BE2C (cell line): ENCODE measurements at regions not wholly inside any gene's neighbourhood (a gene's known extent, or its start where the extent isn't known, plus 50 kb on each side); places are given as distances from the start of the nearest gene placed in this dataset.

Experiments used
- DNase-seq: peaks from one replicate; pipeline ENCODE4 v3.0.0-alpha.2; 2020
- H3K27me3 ChIP-seq: fragments of 250-450 bp; sonication (Bioruptor Pico); 2 replicates; pipeline ENCODE4 v1.5.1; 2020; ENCODE audit warnings: mild to moderate bottlenecking
- H3K36me3 ChIP-seq: fragments of 250-450 bp; sonication (Bioruptor Pico); 2 replicates; pipeline ENCODE4 v1.5.1; 2020; ENCODE audit warnings: mild to moderate bottlenecking
- H3K4me1 ChIP-seq: fragments of 250-450 bp; sonication (Bioruptor Pico); 2 replicates; pipeline ENCODE4 v1.5.1; 2020
- H3K4me3 ChIP-seq: 2 replicates; pipeline ENCODE4 v1.5.1; 2011; ENCODE audit warnings: low read depth, low read length
- H3K9me3 ChIP-seq: fragments of 250-450 bp; sonication (Bioruptor Pico); 2 replicates; pipeline ENCODE4 v1.5.1; 2020
- CTCF ChIP-seq: IDR thresholded peaks from 2 replicates; pipeline ENCODE4 v1.5.1; 2012; ENCODE audit warnings: mild to moderate bottlenecking, low read depth, low read length

DNA sequence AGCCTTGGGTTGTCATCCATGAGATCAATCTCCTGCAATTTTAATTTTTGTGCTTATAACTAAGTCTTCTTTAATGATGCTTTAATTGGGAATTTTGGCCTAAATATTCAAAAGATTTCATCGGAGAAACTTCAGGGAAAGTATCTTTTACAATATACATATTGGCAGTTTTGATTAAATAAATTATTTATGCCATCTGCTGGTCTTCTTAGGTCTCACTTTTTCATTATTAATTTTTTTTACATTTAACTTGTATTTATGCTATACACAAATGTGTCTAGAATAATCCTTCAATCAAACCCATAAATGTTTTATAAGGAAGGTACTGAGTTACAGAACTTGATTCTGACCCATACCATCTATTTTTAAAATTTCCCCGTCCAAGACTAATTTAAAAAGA lies 95.1 kb upstream of the XPO1 start:
- Histone ChIP-seq H3K27me3 (no peaks in the 10 kb centered on the region), H3K4me1 (no peaks in the 10 kb centered on the region), H3K9me3 (no peaks in the 10 kb centered on the region), H3K36me3 (no peaks in the 10 kb centered on the region), H3K4me3 (no peak overlapping the region)
- no peak for DNase-seq
- TF ChIP-seq CTCF, result no peak

GRCh38 chr2:61632276-61633169 lies 94.4 kb upstream of the XPO1 start:
- Histone ChIP-seq H3K36me3 (no peaks in the 10 kb centered on the region), H3K4me3 (no peak overlapping the region), H3K4me1 (no peaks in the 10 kb centered on the region), H3K9me3 (no peaks in the 10 kb centered on the region), H3K27me3 (no peaks in the 10 kb centered on the region)
- no peak for DNase-seq
- TF ChIP-seq CTCF, result no peak

DNA sequence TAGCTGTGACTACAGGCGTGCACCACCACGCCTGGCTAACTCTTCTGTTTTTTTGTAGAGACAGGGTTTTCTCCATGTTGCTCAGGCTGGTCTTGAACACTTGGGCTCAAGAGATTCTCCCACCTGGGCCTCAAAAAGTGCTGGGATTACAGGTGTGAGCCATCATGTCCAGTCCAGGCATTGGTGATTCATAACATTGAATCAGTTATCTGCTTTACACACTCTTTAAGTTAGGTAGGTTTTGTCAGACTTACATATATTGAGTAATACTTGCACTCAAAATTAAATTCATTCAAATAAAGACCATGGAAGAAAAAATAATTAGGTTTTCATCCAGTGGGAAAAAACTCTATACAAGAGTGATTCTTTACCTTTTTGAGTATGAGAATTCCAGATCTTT lies 93.2 kb upstream of the XPO1 start:
- DNase-seq, result no peak
- H3K9me3 ChIP-seq, result no peaks in the 10 kb centered on the region
- TF ChIP-seq CTCF, result no peak
- H3K4me1 ChIP-seq, result no peaks in the 10 kb centered on the region
- no peak overlapping the region for H3K4me3 ChIP-seq
- no peaks in the 10 kb centered on the region for H3K27me3 ChIP-seq
- H3K36me3 ChIP-seq, result no peaks in the 10 kb centered on the region

DNA sequence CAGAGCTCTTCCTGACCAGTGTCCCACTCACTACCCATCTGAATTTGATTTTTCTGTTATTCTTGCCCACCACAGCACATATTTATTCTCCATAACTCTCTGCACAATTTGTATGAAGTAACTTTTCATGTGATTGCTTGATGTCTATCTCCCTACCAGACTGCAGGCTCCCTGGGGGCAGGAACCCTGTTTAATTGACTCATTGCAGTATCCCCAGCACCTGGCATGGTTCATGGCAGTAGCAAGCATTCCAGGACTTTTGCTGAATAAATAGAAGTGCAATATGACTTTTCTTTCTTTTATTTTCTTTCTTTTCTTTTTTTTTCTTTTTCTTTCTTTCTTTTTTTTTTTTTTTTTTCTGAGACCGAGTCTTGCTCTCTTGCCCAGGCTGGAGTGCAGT lies 88.7 kb upstream of the XPO1 start:
- Histone ChIP-seq H3K9me3 (no peaks in the 10 kb centered on the region), H3K36me3 (no peaks in the 10 kb centered on the region), H3K4me1 (no peaks in the 10 kb centered on the region), H3K27me3 (no peaks in the 10 kb centered on the region), H3K4me3 (no peak overlapping the region)
- no peak for TF ChIP-seq CTCF
- DNase-seq, result no peak

DNA sequence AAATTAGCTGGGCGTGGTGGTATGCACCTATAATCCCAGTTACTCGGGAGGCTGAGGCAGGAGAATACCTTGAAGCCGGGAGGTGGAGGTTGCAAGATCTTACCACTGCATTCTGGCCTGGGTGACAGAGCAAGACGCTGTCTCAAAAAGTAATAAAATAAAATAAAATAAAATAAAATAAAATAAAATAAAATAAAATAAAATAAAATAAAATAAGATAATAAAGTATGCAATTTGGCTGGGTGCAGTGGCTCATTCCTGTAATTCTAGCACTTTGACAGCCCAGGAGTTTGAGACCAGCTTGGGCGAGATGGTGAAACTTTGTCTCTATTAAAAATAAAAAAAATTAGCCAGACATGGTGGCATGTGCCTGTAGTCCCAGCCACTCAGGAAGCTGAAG lies 85.6 kb upstream of the XPO1 start:
- Histone ChIP-seq H3K4me1 (no peaks in the 10 kb centered on the region), H3K4me3 (no peak overlapping the region), H3K36me3 (no peaks in the 10 kb centered on the region), H3K27me3 (no peaks in the 10 kb centered on the region), H3K9me3 (no peaks in the 10 kb centered on the region)
- no peak for TF ChIP-seq CTCF
- DNase-seq, result no peak
